ENCODE measurements at regions not wholly inside any gene's neighbourhood (a gene's known extent, or its start where the extent isn't known, plus 50 kb on each side); places are given as distances from the start of the nearest gene placed in this dataset.

DNA sequence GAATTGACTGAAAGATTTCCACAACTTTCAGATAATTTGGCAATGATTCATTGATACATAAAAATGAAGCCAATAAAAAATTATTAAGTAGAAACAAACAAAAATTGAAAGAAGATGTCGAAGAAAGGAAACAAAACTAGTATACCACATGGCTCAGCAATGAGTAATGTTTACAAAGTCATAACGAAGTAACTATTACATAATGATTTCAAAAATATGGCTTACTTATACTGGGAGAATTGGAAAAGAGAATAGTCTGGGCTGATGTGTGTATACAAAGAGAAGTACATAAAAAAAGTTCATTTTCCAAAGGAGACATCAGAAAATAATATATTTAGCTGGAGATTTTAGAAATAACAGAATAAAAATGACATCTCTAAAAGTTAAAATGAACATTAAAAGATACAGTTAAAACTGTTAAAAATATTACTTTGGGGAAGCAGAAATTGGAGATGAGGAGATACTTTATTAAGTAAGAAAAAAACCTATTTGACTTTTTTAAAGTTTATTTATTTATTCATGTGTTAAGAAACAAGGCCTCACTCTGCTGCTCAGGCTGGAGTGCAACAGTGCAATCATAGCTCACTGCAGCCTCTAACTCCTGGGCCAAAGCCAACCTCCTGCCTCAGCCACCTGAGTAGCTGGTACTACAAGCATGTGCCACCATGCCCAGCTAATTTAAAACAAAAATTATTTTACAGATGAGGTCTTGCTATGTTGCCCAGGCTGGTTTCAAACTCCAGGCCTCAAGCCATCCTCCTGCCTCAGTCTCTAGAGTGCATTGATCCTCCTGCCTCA lies 409.7 kb upstream of the PIK3C3 start:
- H3K4me3 ChIP-seq (replicated peaks in 1 of 2; ENCODE audit: low read depth in 2 of 2, low read length in 2 of 2): no peak overlapping the region
- TF ChIP-seq, protein P1, sequence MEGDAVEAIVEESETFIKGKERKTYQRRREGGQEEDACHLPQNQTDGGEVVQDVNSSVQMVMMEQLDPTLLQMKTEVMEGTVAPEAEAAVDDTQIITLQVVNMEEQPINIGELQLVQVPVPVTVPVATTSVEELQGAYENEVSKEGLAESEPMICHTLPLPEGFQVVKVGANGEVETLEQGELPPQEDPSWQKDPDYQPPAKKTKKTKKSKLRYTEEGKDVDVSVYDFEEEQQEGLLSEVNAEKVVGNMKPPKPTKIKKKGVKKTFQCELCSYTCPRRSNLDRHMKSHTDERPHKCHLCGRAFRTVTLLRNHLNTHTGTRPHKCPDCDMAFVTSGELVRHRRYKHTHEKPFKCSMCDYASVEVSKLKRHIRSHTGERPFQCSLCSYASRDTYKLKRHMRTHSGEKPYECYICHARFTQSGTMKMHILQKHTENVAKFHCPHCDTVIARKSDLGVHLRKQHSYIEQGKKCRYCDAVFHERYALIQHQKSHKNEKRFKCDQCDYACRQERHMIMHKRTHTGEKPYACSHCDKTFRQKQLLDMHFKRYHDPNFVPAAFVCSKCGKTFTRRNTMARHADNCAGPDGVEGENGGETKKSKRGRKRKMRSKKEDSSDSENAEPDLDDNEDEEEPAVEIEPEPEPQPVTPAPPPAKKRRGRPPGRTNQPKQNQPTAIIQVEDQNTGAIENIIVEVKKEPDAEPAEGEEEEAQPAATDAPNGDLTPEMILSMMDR (IDR thresholded peaks at IDR 0.05; ENCODE audit: low read depth, low read length): no peak
- DNase-seq (ENCODE audit: low read depth in 2 of 2): no peak

DNA sequence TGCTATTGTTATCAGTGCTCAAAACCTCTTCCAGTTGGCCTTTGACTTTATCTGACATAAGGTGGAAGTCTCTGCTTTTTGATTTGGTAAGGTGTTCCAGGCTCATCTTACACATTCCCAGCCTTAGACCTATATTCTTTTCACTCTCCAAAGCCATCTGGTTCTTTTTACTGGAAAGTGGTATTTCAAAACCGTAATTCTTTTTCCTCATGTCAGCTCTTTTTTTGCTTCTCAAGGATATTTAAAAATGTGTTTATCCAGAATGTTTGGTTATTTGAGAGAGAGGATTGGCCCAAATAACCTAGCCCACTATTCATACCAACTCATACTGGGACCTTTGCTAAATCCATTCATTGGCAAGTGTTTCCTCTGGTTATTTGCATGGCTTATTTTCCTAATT lies 411.2 kb upstream of the PIK3C3 start:
- H3K4me3 ChIP-seq (replicated peaks in 1 of 2; ENCODE audit: low read depth in 2 of 2, low read length in 2 of 2): no peak overlapping the region
- TF ChIP-seq, protein P1 (IDR thresholded peaks at IDR 0.05; ENCODE audit: low read depth, low read length): no peak
- DNase-seq (ENCODE audit: low read depth in 2 of 2): no peak

DNA sequence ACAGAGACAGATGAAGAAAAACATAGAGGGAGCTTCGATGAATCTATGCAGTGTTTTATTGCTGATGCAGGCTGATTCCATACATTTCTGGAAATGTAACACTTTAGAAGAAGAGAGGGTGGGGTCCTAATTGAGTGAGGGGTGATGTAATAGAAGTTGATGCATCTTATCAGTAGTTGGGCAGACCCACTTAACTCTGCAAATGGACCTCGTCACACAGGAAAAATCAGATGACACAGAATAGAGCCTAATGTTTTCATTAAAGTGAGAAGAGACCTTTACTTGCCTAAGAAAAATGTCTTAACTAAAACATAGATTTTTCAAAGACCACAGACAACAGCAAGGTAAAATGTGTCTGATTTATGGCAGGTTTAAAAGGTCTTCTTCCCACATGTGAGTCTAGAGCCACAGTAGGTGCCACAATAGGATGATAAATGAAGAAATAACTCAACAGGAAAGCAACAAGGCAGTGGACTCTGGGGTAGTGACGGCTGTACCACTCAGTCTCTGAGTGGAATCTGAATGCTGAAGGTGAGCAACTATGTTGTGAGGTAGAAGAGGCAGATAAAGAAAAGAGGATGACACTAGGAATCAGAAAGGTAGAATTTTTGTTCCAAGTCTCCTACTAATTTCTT lies 414.7 kb upstream of the PIK3C3 start:
- H3K4me3 ChIP-seq (replicated peaks in 1 of 2; ENCODE audit: low read depth in 2 of 2, low read length in 2 of 2): no peak overlapping the region
- TF ChIP-seq, protein P1 (IDR thresholded peaks at IDR 0.05; ENCODE audit: low read depth, low read length): no peak
- no peak for DNase-seq (ENCODE audit: low read depth in 2 of 2)

DNA sequence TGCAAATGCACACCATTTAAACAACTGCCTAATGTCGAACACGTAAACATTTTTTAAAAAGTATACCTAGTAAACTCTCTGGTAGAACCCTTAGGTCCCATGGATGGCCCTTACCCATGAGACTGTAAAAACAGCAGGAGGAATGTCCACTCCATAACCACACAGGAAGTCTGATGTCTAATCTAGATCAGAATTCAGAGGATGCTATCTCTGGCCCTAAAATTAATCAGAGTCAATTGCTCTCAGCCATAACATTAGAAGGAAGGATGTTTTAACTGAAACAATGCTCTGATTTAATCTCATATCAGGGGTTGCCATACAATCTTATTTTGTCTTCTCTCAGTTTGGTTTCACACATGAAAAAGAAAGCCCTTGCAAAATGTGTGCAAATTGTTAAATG lies 416.3 kb upstream of the PIK3C3 start:
- H3K4me3 ChIP-seq (replicated peaks in 1 of 2; ENCODE audit: low read depth in 2 of 2, low read length in 2 of 2): no peak overlapping the region
- TF ChIP-seq, protein P1 (IDR thresholded peaks at IDR 0.05; ENCODE audit: low read depth, low read length): no peak
- DNase-seq (ENCODE audit: low read depth in 2 of 2): no peak

DNA sequence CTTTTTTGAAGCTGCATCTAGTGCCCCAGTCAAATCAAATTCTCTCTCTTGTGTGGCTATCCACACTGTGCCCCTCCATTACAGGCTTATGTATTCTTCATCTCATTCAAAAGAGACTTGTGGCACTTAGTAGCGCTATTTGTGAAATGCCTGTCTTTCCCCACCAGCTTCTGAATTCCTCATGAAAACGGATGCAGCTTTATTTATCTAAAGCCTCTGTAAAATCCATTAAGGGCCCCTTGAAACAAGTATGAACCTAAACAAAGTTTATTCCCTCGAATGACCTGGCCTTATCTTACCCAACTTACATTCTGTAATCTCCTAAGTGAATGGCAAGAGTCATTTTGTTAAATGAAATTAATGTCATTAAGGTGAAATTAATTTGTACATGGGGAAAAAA lies 417.4 kb upstream of the PIK3C3 start:
- H3K4me3 ChIP-seq (replicated peaks in 1 of 2; ENCODE audit: low read depth in 2 of 2, low read length in 2 of 2): no peak overlapping the region
- TF ChIP-seq, protein P1 (IDR thresholded peaks at IDR 0.05; ENCODE audit: low read depth, low read length): no peak
- no peak for DNase-seq (ENCODE audit: low read depth in 2 of 2)

DNA sequence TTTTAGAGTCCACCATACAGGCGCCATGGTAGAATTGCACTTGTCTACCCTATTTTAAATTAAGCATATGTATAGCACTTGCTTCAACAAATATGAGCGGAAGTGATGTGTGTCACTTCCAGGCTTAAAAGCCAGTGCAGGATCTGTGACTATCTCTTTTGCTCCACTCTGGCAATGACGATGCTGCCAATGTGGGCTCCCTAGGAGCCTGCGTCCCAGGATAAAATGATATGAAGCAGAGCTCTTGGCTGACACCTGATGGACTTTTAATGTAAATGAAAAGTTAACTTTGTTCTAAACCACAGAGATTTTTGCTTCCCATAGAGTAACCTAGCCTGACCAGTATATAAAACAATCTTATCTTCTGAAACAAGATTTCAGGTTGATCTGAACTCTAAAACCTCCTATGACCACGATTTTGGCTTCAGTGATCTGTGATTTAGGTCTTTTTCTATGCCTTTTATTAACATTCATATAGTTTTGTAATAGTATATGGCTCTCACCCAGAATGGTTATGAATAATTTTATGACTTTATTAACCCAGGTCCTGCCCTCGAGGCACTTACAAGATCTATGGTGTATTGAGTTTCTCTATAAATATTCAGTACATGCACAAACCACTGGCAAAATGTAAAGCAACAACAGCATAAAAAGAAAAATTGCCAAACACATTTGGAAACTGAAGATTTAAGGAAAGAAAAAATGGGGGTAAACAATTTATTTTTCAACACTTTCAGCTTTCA lies 422.5 kb upstream of the PIK3C3 start:
- peak; percentile 3 to 14 for DNase-seq (ENCODE audit: low read depth in 2 of 2)
- no peak overlapping the region for H3K4me3 ChIP-seq (replicated peaks in 1 of 2; ENCODE audit: low read depth in 2 of 2, low read length in 2 of 2)
- TF ChIP-seq, protein P1 (IDR thresholded peaks at IDR 0.05; ENCODE audit: low read depth, low read length): no peak
